LNCaP clone FGC (cell line): ENCODE measurements at regions not wholly inside any gene's neighbourhood (a gene's known extent, or its start where the extent isn't known, plus 50 kb on each side); places are given as distances from the start of the nearest gene placed in this dataset.

ENCODE experiments used
- DNase-seq: peaks from one replicate; pipeline ENCODE4 v3.0.0-alpha.2; 2011; ENCODE audit warnings: low read depth
- H3K4me3 ChIP-seq: 2 replicates; pipeline ENCODE4 v1.5.1; 2011; ENCODE audit warnings: mild to moderate bottlenecking, low read depth, low read length, control low read depth
- CTCF ChIP-seq: IDR thresholded peaks from 2 replicates; pipeline ENCODE4 v1.5.1; 2012; ENCODE audit warnings: mild to moderate bottlenecking; ENCODE audit not compliant: control insufficient read depth, insufficient read depth; ENCODE audit errors: extremely low read depth

- no peak overlapping the region for H3K4me3 ChIP-seq
- no peak for TF ChIP-seq CTCF
- DNase-seq = no peak
These were observed 122.1 kb downstream of the CYSLTR2 start for GRCh38 chr13:48775804-48776203.

- no peak for DNase-seq
- no peak for TF ChIP-seq CTCF
- H3K4me3 ChIP-seq = no peak overlapping the region
These were observed 122.7 kb downstream of the CYSLTR2 start for GRCh38 chr13:48776401-48776800.

- no peak for TF ChIP-seq CTCF
- DNase-seq = no peak
These were observed 124.9 kb downstream of the CYSLTR2 start for GRCh38 chr13:48778610-48779009.

GRCh38 chr13:48780713-48781341 lies 127.1 kb downstream of the CYSLTR2 start:
- DNase-seq = no peak
- TF ChIP-seq CTCF = no peak
- H3K4me3 ChIP-seq = no peak overlapping the region

More at GRCh38 chr13:48778610-48779009, 124.9 kb downstream of the CYSLTR2 start:
- no peak overlapping the region for H3K4me3 ChIP-seq

- TF ChIP-seq CTCF = no peak
- DNase-seq = no peak
- H3K4me3 ChIP-seq = no peak overlapping the region
These were observed 128.7 kb downstream of the CYSLTR2 start for GRCh38 chr13:48782429-48782840.

- H3K4me3 ChIP-seq = no peak overlapping the region
- TF ChIP-seq CTCF = no peak
- no peak for DNase-seq
These were observed 129.5 kb downstream of the CYSLTR2 start for GRCh38 chr13:48783181-48783630.

- no peak overlapping the region for H3K4me3 ChIP-seq
- DNase-seq = no peak
- no peak for TF ChIP-seq CTCF
These were observed 130.0 kb downstream of the CYSLTR2 start for GRCh38 chr13:48783695-48784230.
